ENCODE measurements at regions not wholly inside any gene's neighbourhood (a gene's known extent, or its start where the extent isn't known, plus 50 kb on each side); places are given as distances from the start of the nearest gene placed in this dataset.

DNA sequence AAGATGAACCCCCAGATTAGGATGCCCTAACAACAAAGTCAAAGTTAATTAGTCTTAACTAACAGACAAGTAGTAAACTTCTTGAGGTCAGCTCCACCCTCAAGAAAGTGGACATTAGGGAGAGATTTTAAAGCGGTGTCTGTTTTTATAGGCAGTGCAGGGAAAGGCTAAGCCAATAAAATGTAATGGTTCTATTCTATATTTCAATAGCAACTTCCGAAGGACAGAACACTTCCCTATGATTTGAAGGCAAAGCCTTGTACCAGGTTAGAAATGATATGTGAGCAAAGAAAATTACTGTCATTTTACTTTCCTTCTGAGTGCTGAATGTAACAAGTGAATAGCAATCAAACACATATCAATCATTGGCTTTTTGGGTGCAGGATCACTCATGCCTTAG, 455.2 kb downstream of the ISL1 start:
- TF ChIP-seq EZH2 (IDR thresholded peaks at IDR 0.05; ENCODE audit: borderline replicate concordance, low read depth, low read length, poor library complexity, severe bottlenecking), result no peak
- TF ChIP-seq, protein P1, sequence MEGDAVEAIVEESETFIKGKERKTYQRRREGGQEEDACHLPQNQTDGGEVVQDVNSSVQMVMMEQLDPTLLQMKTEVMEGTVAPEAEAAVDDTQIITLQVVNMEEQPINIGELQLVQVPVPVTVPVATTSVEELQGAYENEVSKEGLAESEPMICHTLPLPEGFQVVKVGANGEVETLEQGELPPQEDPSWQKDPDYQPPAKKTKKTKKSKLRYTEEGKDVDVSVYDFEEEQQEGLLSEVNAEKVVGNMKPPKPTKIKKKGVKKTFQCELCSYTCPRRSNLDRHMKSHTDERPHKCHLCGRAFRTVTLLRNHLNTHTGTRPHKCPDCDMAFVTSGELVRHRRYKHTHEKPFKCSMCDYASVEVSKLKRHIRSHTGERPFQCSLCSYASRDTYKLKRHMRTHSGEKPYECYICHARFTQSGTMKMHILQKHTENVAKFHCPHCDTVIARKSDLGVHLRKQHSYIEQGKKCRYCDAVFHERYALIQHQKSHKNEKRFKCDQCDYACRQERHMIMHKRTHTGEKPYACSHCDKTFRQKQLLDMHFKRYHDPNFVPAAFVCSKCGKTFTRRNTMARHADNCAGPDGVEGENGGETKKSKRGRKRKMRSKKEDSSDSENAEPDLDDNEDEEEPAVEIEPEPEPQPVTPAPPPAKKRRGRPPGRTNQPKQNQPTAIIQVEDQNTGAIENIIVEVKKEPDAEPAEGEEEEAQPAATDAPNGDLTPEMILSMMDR (conservative IDR thresholded peaks at IDR 0.05; ENCODE audit: low read depth, low read length), result no peak

Data from A673 (cell line).